ENCODE measurements at regions not wholly inside any gene's neighbourhood (a gene's known extent, or its start where the extent isn't known, plus 50 kb on each side); places are given as distances from the start of the nearest gene placed in this dataset.

- TF ChIP-seq, protein P1, sequence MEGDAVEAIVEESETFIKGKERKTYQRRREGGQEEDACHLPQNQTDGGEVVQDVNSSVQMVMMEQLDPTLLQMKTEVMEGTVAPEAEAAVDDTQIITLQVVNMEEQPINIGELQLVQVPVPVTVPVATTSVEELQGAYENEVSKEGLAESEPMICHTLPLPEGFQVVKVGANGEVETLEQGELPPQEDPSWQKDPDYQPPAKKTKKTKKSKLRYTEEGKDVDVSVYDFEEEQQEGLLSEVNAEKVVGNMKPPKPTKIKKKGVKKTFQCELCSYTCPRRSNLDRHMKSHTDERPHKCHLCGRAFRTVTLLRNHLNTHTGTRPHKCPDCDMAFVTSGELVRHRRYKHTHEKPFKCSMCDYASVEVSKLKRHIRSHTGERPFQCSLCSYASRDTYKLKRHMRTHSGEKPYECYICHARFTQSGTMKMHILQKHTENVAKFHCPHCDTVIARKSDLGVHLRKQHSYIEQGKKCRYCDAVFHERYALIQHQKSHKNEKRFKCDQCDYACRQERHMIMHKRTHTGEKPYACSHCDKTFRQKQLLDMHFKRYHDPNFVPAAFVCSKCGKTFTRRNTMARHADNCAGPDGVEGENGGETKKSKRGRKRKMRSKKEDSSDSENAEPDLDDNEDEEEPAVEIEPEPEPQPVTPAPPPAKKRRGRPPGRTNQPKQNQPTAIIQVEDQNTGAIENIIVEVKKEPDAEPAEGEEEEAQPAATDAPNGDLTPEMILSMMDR (IDR thresholded peaks at IDR 0.05), result no peak
- no peak for TF ChIP-seq EZH2 (IDR thresholded peaks at IDR 0.05; ENCODE audit: borderline replicate concordance, insufficient read depth, low read depth, low read length, poor library complexity, severe bottlenecking)
Measured at GRCh38 chr15:62902821-62903220, 139.7 kb upstream of the TPM1 start.

Data from B cell (primary cell).